ENCODE measurements at regions not wholly inside any gene's neighbourhood (a gene's known extent, or its start where the extent isn't known, plus 50 kb on each side); places are given as distances from the start of the nearest gene placed in this dataset.

DNA sequence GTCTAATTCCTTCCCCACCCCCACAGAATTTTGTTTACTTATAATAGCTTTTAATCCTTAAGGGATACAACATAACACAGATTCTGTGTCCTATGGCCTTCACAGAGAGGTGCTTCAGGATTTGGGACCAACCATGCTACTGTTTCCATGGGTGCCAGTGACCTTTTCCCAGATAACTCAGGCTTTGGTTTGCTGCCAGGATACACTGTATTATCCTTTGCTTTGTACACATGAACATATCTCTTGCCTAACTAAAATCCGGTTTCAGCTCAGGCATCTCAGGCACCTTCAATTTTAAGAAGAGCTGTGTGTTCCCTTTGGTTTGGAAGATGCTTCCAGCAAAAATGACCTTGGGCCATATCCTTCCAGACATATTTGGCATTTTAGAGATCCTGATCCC is 428.4 kb upstream of the CDH5 start:
- intact Hi-C loops (cut with DNase I), result no loop called here
- ATAC-seq (no peak), DNase-seq (ENCODE audit: missing footprints) (no peak)

DNA sequence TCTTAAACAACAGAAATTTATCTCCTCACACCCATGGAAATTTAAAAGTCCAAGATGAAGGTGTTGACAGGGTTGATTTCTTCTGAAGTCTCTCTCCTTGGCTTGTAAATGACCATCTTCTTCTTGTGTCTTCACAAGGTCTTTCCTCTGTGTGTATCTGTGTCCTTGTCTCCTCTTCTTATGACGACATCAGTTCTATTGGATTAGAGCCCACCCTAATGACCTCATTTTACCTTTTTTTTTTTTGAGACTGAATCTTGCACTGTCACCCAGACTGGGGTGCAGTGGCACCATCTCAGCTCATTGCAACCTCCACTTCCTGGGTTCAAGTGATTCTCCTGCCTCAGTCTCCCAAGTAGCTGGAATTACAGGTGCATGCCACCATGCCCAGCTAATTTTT is 429.0 kb upstream of the CDH5 start:
- no peak for ATAC-seq
- DNase-seq (ENCODE audit: missing footprints), result no peak
- intact Hi-C loops (cut with DNase I), result no loop called here

DNA sequence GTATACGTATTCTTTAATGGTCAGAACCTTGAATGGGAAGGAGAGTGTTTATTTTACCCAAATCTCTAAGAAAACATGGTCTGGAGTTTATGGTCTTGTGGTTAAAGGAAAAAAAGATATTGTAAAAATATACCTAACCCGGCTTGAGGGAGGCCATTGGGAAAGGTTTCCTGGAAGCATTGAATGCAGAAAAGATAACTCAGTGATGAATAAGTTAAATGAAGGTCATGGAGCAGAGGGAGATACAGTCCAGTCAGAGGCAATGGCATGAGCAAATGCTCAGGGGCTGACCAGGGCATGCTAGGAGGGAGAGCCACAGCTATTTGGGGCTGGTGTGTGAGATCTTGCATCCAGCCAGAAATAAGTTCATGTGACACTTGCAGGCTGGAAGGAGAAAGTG is 430.4 kb upstream of the CDH5 start:
- DNase-seq (ENCODE audit: missing footprints), result no peak
- intact Hi-C loops (cut with DNase I), result no loop called here
- ATAC-seq, result no peak

DNA sequence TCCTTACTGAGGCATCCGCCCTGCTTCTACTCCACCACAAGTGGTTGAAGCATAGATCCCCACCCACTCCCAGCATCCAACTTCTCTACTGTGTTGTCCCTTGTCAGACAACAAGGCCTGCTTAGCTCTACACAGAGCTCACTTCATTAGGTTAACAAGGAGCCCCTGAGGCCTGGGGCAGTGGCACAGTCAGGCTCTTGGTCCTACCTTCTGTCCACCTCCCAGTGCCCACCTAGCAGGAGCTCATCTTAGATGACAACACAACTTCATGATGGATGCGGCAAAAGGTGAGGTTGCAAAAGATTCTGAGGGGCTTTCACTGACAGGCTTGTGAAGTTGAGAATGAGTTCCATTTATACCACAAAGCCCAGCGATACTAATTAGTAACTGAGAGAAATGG is 432.0 kb upstream of the CDH5 start:
- intact Hi-C loops (cut with DNase I), result no loop called here
- no peak for DNase-seq (ENCODE audit: missing footprints)
- no peak for ATAC-seq

DNA sequence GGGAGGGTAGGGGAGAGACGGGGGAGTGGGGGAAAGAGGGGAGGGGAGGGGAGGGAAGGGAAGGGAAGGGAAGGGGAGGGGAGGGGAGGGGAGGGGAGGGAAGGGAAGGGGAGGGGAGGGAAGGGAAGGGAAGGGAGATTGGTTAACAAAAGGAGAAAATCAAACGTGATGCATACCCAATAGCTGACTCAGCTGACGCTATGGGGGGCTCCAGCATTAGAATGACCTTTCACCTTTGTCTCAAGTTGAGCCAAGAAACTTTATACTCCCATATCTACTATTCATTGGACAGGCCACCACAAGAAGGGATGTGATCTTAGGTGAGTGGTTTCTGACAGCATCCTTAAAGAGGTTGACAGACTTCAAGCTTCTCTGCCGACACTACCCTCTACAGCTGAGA is 432.8 kb upstream of the CDH5 start:
- DNase-seq (ENCODE audit: missing footprints), result no peak
- intact Hi-C loops (cut with DNase I), result no loop called here
- no peak for ATAC-seq

DNA sequence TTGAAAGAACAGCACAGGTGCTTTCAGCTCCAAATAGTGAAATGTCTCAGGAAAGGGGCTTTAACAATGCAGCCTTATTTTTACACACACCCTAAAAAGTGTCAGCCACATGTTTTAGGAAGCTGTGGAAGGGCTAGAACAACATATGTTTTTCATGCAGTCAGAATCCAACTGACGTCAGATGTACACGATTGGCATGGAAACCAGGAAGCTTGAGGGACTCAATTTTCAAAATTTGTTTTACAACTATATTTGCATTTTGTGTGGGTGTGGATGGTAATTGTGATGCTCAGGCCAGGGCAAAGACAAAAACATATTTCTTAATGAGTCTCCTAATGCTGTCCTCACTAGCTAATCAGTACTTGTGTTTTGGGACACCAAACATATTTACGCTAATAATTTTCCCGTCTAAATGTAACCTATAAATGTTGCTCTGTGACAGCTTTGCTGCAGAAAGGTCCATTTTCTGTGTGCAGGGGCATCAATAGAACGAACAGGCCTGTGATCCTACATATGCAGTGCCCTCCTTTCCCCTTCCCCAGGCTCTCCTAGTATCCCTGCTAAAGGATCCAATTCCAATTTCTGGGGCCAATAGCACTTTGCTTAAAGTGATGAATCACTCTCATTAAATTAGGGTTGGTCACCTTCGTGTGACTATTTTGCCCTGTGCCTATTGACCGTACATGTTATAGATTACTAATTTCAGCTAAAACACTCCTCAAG is 434.0 kb upstream of the CDH5 start:
- ATAC-seq, result no peak
- DNase-seq (ENCODE audit: missing footprints), result no peak
- intact Hi-C loops (cut with DNase I), result no loop called here

DNA sequence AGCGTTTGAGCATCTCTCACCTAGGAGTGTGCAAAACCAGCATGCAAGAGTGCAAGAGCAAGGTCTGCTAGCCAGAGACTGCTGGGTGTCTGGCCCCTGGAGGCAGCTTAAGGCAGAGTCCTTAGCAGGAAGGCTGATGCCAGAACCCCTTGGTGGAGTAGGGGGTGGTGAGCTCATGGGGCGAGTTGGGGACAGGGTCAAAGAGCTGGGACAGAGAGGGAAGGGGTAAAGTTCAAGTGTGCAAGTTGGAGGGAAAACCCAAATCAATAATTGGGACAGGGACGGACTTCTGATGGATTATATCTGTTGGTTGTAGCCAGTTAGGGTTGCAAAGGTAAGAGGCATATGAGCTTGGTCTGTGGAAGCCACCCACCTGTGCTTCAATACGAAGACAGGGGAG is 443.6 kb upstream of the CDH5 start:
- ATAC-seq (no peak), DNase-seq (ENCODE audit: missing footprints) (no peak)
- intact Hi-C loops (cut with DNase I), result no loop called here

DNA sequence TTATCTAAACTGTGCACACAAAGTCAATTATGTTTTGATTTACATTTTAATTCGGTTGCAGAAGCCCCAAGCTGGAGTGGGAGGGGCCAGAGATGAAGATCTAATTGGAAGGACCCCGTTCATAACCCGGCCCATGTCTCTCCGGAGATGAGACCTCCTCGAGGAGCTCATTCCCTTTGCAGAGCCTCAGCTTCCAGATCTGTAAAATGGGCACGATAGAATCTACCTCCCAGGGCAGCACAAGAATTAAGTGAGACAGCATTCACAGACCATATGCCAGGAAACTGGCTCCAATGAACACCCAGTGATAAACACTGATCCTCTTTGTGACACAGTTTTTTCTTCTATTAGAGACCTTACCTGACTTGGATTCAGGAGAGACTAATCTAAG is 446.5 kb upstream of the CDH5 start:
- ATAC-seq (no peak), DNase-seq (ENCODE audit: missing footprints) (no peak)
- intact Hi-C loops (cut with DNase I), result no loop called here

DNA sequence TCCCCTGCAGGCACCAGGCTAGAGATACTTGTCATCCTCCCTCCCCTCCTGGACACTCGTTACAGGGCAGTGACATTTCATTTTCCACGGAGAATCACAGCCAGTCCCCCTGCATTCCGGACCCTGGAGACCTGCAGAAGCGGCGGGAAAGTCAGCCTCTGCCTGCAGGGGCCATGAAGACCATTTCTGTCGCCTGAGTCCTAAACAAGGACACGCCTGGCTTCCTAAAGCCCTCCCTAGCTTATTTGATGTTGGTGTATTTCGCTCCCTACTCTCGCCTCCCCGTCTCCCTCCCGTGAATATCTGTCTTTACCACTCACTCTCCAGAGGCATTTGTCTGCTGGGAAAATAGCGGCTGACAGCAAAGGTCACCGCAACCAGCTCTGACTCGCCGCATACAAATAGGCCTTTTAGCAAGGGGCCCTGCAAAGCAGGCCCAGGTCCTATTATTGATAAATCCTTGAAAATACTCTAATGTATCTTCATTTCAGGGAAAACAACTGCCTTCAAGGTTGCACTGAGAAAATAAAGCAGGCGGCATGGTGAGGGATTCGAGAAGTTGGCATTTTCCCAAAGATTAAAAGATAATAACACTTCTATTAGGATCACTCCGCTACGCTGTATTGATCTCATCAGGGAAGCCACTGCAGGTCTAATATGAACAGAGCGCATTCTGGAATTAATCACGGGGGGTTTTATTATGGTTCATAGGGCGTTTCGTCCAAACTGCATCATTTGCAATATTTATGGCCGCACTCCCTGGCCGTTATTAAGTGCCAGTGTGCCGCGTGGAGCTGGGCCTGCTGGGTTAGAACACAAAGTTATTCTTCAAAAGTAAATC is 447.1 kb upstream of the CDH5 start:
- no peak for ATAC-seq
- intact Hi-C loops (cut with DNase I), result no loop called here
- no peak for DNase-seq (ENCODE audit: missing footprints)

DNA sequence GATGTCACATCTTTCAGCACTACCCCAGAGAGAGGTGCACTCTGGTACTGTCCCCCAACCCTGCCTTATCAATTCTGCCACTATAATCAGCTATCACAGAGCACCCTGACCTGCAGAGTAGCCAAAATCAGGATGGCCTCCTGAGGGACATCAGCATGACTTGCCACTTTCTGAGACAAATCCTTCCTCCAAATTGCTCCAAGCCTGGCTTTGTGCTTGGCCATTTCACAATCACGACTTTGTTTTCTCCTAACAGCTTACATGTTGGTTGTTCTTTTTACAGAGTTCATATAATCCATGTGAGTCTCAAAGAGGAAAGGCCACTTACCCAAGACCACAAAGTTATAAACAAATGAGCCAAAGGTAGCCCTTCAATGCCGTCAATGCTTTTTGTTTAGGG is 449.0 kb upstream of the CDH5 start:
- no peak for DNase-seq (ENCODE audit: missing footprints)
- intact Hi-C loops (cut with DNase I), result no loop called here
- no peak for ATAC-seq

DNA sequence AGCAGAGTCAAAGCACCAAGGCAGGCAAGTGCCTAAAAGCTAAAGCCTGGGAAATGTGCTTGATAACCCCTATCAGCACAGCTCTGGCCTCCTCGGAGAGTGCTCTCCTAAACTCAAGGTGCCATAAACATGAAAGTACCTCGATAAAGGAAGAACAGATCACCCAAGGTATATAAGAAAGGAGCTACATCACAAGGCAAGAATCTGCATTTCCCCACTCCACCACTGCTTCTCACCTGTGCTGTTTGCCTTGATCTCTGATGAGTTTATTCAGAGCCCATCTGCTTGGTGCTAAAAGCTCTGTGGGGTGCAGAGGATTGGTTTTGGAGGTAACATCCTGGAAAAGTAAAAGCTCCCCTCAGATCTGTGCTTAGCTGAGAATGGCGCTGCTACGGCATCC is 449.5 kb upstream of the CDH5 start:
- DNase-seq (ENCODE audit: missing footprints), result no peak
- intact Hi-C loops (cut with DNase I), result no loop called here
- no peak for ATAC-seq

DNA sequence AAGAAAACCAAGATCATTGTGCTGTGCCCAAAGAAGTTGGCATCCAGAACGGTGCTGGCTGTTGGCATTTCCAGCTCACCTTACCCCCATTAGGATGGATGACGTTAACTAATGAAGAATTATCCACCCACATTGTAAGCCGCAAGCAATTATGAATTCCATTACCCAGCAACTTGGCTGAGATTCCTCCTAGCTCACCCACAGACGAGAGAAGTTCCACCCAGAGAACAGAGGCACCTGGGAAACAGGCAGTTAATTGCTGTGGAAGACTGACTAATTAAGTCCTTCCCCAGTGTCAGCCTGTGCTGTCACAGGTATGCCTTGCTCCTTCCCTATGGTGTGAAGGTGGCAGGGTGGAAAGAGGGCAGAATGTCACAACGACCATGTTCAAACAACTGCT is 456.2 kb upstream of the CDH5 start:
- ATAC-seq, result no peak
- intact Hi-C loops (cut with DNase I), result no loop called here
- DNase-seq (ENCODE audit: missing footprints), result no peak

DNA sequence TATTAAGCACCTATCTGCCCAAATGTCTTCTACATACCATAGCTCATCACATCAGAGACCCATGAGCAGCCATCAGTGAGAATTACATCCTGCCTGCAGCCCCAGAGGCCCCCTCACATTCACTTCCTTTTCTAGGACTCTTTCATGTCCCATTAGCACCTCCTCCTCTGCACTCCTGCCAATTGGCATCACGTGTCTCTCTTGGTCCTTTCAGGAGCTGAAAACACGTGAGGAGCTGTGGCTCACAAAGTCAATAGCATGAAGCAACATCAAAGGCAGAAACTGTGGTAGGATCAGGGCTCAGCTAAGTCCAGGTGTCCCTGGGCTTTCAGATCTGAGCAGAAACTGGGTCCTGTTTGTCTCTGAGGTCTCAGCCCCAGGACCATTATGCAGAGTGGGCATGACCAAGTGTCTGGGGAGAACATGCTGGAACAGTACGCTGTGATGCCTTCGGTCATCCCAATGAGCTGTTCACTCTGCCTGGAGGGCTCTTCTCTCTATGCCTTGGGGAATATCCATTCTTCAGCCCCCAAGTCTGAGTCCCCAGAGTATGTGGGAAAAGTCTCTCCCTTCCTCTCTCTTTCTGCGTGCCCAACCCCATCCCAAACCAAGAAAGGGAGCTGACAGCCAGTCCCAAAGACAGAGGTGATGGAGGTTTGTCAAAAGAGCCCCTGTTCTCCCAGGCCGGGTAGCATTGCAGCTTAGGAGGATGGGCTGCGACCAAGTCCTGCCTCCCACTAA is 457.0 kb upstream of the CDH5 start:
- no peak for DNase-seq (ENCODE audit: missing footprints)
- intact Hi-C loops (cut with DNase I), result no loop called here
- no peak for ATAC-seq

DNA sequence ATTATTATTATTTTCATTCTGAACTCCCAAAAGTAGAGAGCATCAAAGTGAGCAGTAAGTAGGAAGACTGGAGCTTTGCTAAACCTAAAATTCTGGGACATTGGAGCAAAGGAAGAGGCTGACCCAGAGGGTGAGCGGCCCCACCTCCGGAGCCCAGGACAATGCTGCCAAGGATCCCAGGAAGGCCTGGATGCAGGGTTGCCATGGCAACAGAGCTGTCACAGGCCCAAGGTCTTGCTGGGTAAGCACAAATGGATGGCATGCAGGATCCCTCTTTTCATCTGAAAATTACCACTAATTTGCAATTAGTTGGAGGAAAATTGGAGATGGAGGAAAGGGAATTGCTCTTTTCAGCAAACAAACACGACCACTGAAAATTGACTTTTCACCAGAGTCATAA is 457.9 kb upstream of the CDH5 start:
- no peak for ATAC-seq
- no peak for DNase-seq (ENCODE audit: missing footprints)
- intact Hi-C loops (cut with DNase I), result no loop called here

DNA sequence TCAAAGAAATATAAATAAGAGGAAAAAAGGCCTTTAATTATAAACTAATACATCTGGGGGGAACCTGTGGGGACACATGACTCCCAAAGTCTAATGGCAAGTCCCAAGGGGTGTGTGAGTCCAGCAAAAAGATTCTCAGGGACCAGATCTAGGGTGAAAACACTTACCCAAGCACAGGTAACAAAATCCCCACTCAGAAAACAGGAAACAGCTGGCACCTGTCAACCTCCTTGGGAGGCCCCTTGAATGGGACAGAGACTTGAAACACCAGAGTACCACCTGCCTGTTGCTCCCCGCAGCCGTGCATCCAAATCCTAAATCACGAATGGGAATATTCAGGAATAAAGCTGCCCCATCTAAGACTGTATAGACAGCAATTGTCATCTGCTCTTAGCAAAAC is 461.2 kb upstream of the CDH5 start:
- ATAC-seq (no peak), DNase-seq (ENCODE audit: missing footprints) (no peak)
- intact Hi-C loops (cut with DNase I), result no loop called here

DNA sequence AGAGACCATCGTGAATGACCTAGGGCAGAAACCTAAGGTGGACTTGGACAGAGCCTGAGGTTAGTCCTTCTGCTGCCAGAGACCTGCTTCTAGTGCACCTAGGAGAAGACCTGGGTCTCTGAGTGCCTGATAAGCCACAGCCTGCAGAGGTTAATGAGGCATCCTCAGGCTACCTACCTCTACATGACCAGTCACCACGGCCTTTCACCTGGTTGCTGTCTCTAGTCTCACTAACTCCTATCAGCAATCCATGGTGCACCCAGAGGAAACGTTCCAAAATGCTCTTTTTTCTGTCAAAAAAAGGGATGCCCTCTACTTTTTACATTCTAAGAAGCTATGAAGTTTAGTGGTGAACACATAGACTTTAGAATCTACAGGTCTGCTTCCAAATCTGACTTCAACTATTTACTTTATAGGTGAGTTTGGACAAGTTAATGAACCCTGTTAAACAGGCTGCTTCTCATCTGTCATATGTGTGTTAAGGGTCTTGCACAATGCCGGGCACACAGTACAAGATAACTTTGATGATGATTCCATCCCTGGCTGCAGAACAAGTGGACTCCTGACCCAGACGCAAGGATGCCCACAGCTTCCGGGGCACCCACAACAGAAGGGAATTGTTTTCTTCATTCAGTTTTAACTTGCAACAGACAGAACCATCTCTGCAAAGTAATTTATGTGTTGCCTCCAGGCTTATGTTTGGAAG is 469.9 kb upstream of the CDH5 start:
- intact Hi-C loops (cut with DNase I), result no loop called here
- ATAC-seq (no peak), DNase-seq (ENCODE audit: missing footprints) (no peak)

DNA sequence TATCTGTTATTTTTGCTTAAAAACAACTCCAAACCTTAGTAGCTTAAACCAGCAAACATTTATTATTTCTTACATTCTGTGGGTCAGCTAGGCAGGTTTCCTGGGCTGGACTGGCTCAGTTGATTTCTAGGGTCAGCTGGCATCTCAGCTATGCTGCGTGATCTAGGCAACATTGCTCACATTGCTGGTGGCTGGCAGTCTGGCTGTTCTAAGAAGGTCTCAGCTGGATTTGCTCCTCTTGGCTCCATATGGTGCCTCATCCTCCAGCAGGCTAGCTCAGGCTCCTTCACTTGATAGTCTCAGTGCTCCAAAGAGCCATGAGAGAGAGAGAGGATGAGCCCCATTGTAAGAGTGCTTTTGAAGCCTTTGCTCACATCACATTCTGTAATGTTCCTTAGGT is 470.6 kb upstream of the CDH5 start:
- ATAC-seq, result no peak
- intact Hi-C loops (cut with DNase I), result no loop called here

DNA sequence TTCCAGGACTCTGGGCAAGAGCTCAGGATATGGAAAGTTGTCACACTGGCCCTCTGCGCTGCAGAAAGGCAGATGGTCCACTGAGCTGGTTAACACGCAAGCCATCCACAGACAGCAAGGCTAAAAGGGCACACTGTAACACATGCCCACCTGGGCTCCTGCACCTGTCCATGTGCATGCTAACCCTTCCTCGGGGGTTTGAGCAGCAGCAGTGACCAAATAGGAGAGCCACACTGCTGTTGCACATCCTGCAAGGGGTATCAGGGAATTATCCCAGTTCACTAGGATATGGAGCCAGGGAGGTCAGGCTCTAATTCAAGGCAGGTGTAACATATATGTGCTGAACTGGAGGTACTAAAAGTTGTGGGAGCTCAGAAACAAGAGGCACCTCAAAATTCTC is 471.0 kb upstream of the CDH5 start:
- intact Hi-C loops (cut with DNase I), result no loop called here
- DNase-seq (ENCODE audit: missing footprints) (no peak), ATAC-seq (no peak)

More for the DNA sequence above, 470.6 kb upstream of the CDH5 start:
- DNase-seq (ENCODE audit: missing footprints), result no peak

DNA sequence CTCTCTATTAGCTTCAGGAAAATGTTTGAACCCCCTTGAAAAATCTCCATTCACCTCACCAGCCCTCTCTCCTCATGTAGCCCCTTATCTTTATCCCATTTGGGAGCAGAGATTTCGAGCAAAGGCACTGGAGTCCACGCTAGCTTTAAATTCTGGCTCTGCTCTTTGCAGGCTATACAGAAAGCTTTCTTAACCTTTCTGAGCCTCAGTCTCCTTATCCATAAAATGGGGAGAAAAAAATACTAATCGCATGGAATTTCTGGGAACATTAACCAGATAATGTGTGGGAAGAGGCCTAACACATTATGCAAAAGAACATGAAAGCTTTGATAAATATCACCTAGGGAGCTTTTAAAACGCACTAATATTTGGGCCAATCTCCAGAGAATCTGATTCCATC is 476.3 kb upstream of the CDH5 start:
- DNase-seq (ENCODE audit: missing footprints), result no peak
- intact Hi-C loops (cut with DNase I), result no loop called here
- no peak for ATAC-seq
